ENCODE measurements at regions not wholly inside any gene's neighbourhood (a gene's known extent, or its start where the extent isn't known, plus 50 kb on each side); places are given as distances from the start of the nearest gene placed in this dataset.

DNA sequence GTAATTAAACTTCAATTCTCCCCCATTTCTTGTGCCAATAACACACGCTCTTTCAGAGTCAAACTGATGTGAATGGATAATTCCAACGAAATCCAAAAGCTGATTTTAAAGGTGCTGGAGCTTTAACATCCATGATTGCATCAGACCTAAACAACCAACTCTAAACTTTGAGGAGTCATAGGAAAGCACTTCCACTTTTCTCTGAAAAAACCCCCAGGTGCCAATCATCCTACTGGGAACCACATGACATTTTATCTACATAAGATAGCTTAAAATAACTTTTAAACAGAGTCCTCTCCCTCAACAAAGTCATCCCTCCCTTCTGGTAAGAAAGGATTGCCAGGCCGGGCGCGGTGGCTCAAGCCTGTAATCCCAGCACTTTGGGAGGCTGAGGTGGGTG is 167.7 kb upstream of the PDE10A start:
- TF ChIP-seq CTCF (IDR thresholded peaks at IDR 0.05): no peak
- DNase-seq: no peak
- no peak overlapping the region for H3K4me3 Mint-ChIP-seq
- peaks cover 34% of the 10 kb centered on the region for H3K27me3 Mint-ChIP-seq
- ChIA-PET CTCF (interaction anchor here (1.4 kb wide), 1 partner anchor 19 kb away, joined by 4 read pairs; no protein-coding TSS in a partner anchor), POLR2A (no interaction called here)
- H3K27ac Mint-ChIP-seq: no peak overlapping the region
- intact Hi-C loops (cut with micrococcal nuclease): no loop called here
- H3K9me3 Mint-ChIP-seq: no peaks in the 10 kb centered on the region
- no peaks in the 10 kb centered on the region for H3K36me3 Mint-ChIP-seq (ENCODE audit: low read depth)
- H3K4me1 Mint-ChIP-seq (ENCODE audit: low read depth): peaks cover 11% of the 10 kb centered on the region
- no peak for ATAC-seq

DNA sequence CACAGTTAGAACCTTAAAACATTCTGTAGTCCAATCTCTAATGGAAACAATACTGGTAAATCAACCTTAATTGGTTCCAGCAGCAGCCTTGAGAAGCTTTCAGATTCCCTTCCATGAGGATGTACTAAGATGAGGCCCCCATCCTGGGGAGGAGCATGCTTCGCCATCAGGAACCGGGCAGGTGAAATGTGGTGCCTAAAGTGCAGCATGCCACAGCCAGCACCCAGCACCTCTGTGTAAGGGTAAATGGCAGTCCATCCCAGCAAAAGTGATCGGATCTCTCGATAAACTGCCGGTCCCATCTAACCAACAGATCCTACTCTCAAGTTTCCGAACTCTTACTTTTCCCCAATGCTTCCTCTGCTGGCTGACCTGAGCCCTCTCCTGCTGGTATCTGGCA is 166.3 kb upstream of the PDE10A start:
- ChIA-PET POLR2A (no interaction called here), CTCF (interaction anchor here (1.4 kb wide), 1 partner anchor 21 kb away, joined by 4 read pairs; no protein-coding TSS in a partner anchor)
- no peak for TF ChIP-seq CTCF (IDR thresholded peaks at IDR 0.05)
- Mint-ChIP-seq H3K27me3 (peaks cover 27% of the 10 kb centered on the region), H3K4me3 (no peak overlapping the region), H3K27ac (no peak overlapping the region), H3K36me3 (ENCODE audit: low read depth) (no peaks in the 10 kb centered on the region), H3K4me1 (ENCODE audit: low read depth) (peaks cover 11% of the 10 kb centered on the region), H3K9me3 (no peaks in the 10 kb centered on the region)
- ATAC-seq (no peak), DNase-seq (no peak)
- intact Hi-C loops (cut with micrococcal nuclease): no loop called here

GRCh38 chr6:165827190-165827518 is 164.1 kb upstream of the PDE10A start:
- H3K4me3 Mint-ChIP-seq: no peak overlapping the region
- H3K36me3 Mint-ChIP-seq (ENCODE audit: low read depth): no peaks in the 10 kb centered on the region
- H3K27me3 Mint-ChIP-seq: peaks cover 14% of the 10 kb centered on the region
- CTCF ChIA-PET: no interaction called here
- ATAC-seq (no peak), DNase-seq (no peak)
- no peaks in the 10 kb centered on the region for H3K9me3 Mint-ChIP-seq
- POLR2A ChIA-PET: no interaction called here
- H3K4me1 Mint-ChIP-seq (ENCODE audit: low read depth): peaks cover 4% of the 10 kb centered on the region
- TF ChIP-seq CTCF (IDR thresholded peaks at IDR 0.05): no peak
- no peak overlapping the region for H3K27ac Mint-ChIP-seq
- intact Hi-C loops (cut with micrococcal nuclease): no loop called here

DNA sequence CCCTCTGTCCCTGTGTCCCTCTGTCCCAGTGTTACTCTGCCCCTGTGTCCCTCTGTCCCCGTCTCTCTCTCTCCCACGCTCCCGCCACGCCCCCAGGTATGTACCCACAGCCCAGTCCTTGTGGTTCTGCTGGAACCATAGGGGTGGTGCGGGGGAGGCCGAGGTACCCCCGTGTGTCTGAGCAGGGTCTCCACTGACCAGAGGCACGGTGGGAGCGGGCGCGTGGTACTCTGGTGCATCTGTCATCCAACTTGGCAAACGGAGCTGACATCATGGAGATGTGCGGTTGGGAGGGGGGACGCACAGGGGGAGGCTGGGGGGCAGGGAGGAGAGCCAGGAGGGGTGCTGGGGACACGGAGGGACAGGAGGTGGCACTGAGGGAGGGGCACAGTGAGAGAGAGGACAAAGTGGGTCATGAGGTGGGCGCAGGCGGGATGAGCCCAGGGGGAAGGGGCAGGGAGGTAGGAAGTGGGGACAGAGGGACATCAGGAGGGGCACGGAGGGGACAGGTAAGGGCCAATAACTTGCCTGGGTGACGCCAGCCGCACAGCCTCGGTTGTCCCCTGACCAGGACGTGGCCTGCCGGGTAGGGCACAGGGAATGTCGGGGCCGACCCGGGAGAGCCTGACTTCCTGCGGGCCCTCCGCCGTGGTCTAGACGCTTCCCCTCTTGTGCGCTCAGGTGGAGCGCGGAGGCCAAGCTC is 163.6 kb upstream of the PDE10A start:
- Mint-ChIP-seq H3K4me3 (no peak overlapping the region), H3K9me3 (no peaks in the 10 kb centered on the region), H3K27me3 (peaks cover 12% of the 10 kb centered on the region), H3K4me1 (ENCODE audit: low read depth) (peaks cover under 1% of the 10 kb centered on the region), H3K36me3 (ENCODE audit: low read depth) (no peaks in the 10 kb centered on the region), H3K27ac (no peak overlapping the region)
- ATAC-seq (no peak), DNase-seq (no peak)
- CTCF ChIA-PET: no interaction called here
- intact Hi-C loops (cut with micrococcal nuclease): no loop called here
- POLR2A ChIA-PET: no interaction called here
- no peak for TF ChIP-seq CTCF (IDR thresholded peaks at IDR 0.05)

DNA sequence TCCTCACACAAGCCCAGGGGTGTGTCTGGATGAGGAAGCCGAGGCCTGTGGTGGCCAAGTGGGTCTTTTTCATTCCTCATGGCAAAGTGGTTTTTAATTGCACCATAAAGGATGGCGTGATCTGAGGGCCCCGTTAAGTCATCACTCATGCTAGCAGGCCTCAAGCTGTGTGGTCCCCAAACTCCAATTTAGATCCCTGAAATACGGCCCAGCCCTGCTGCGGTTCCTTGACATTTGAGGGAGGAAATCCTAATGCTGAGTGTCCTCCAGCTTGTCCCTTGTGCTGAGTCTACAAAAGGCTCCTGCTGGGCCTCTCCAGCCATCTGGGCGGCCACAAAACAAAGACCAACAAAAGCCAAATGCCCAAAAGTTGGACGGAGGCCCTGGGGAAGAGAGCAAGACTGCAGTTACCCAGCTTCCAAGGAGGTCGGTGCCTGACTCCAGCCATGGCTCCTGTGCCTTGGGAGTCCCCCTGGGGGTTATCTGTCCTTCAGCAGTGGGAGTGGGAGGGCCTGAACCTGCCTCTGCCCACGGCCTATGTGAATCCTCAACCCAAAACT is 162.3 kb upstream of the PDE10A start:
- ChIA-PET CTCF (no interaction called here), POLR2A (no interaction called here)
- DNase-seq (no peak), ATAC-seq (no peak)
- Mint-ChIP-seq H3K9me3 (no peaks in the 10 kb centered on the region), H3K4me1 (ENCODE audit: low read depth) (no peaks in the 10 kb centered on the region), H3K27ac (no peak overlapping the region), H3K36me3 (ENCODE audit: low read depth) (no peaks in the 10 kb centered on the region), H3K4me3 (no peak overlapping the region), H3K27me3 (peaks cover 15% of the 10 kb centered on the region)
- intact Hi-C loops (cut with micrococcal nuclease): no loop called here
- TF ChIP-seq CTCF (IDR thresholded peaks at IDR 0.05): no peak

Measured in activated CD8-positive, alpha-beta T cell treated with anti-CD3 and anti-CD28 coated beads for 36 hours (primary cell).